ENCODE measurements at regions not wholly inside any gene's neighbourhood (a gene's known extent, or its start where the extent isn't known, plus 50 kb on each side); places are given as distances from the start of the nearest gene placed in this dataset.
"Not testable (repeated sequence)": the region's sequence is repeated elsewhere in the genome, so short reads cannot be mapped to it uniquely, and the experiment has no call there.

DNA sequence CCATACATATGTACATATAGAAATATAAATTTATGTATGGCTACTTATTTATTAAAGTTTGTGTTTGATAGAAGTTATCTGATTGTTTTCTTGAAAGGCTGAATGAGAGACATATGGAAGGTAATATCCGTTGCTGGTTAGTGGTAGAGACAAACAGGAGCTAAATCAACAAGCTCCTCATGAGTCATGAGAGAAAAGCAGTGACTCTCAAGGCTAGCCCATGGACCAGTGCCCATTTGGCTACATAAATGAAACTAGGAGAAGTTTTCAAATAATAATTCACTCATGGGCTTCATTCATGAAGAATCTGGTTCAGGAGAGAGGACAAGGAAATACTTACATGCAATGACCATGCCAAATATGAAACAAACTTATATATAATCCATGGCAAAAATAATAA is 504.5 kb upstream of the ITGA1 start:
- TF ChIP-seq, protein P1, sequence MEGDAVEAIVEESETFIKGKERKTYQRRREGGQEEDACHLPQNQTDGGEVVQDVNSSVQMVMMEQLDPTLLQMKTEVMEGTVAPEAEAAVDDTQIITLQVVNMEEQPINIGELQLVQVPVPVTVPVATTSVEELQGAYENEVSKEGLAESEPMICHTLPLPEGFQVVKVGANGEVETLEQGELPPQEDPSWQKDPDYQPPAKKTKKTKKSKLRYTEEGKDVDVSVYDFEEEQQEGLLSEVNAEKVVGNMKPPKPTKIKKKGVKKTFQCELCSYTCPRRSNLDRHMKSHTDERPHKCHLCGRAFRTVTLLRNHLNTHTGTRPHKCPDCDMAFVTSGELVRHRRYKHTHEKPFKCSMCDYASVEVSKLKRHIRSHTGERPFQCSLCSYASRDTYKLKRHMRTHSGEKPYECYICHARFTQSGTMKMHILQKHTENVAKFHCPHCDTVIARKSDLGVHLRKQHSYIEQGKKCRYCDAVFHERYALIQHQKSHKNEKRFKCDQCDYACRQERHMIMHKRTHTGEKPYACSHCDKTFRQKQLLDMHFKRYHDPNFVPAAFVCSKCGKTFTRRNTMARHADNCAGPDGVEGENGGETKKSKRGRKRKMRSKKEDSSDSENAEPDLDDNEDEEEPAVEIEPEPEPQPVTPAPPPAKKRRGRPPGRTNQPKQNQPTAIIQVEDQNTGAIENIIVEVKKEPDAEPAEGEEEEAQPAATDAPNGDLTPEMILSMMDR (IDR thresholded peaks at IDR 0.05; ENCODE audit: low read length, missing control alignments), result no peak
- H3K4me3 ChIP-seq (replicated peaks; ENCODE audit: low read depth, low read length), result no peak overlapping the region
- DNase-seq (ENCODE audit: low read depth), result no peak

DNA sequence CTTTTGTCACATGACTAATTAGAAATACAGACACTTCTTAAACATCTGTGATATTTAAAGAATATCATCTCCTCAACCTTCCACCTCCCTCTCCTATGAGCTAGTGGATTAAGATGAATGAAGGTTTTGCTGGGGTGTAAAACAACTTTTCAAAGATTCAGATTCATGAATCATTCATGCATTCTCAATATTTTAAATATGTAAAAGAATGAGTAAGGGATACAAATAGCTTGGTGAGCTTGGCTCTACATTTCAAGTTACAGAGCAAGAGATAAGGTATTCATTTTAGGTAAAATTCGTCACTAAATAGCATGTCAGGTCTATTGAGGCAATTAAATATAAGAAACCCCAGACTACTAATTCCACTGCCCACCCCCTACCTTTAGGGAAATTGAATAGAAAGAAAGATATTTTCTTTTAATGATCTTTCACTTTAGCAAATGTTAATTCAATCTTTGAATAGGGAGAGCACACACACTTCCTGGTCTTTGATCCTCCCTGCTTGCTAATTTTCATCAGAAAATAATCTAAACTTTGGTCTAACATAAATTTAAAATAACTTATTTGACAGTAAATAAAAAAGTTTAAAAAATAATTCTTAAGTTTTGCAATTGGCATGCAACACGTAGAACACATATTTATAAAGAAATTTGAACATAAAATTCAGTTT is 486.9 kb upstream of the ITGA1 start:
- no peak for DNase-seq (ENCODE audit: low read depth)
- TF ChIP-seq, protein P1 (IDR thresholded peaks at IDR 0.05; ENCODE audit: low read length, missing control alignments), result no peak

DNA sequence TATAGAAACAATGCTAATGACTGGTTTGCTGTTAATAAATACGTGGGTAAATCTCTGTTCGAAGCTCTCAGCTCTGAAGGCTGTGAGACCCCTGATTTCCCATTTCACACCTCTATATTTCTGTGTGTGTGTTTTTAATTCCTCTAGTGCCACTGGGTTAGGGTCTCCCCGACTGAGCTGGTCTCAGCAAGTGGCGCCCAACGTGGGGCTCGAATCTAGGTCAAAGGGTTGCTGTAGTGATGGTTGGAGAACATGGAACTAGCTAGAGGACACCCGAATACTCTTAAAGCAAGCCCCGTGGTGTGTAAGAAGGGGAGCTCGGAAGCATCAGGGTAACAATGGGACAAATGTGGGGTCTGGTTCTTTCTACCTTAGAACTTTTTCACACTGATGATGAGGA is 482.9 kb upstream of the ITGA1 start:
- not testable (repeated sequence) for H3K4me3 ChIP-seq (replicated peaks; ENCODE audit: low read depth, low read length); DNase-seq (ENCODE audit: low read depth)

More for the DNA sequence above, 486.9 kb upstream of the ITGA1 start:
- no peak overlapping the region for H3K4me3 ChIP-seq (replicated peaks; ENCODE audit: low read depth, low read length)

DNA sequence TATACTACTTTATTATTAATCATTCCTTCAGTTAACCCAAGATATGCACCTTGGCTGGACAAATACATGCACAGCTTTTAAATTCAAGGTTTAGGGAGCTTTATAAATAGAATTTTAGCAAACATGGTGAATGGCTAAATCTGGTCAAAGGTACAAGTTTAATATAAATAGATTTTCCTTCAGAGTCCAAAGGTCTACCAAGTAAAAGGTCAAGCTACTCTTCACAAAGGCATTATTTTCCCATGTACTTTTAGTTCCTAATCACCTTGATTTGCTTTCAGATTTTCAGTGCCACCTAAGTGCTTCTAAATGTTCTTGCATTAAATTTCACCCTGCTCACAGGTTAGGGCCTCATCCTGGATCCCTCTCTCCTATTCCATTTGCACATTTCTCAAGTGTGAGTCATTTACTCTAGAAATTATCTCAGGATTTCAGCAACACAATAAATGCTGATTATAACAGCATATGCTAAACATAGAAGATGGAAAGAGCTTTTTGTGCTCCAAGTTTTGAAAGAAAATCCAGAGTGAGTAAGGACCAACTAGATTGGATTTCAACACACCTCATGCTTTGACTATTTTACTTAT is 459.4 kb upstream of the ITGA1 start:
- TF ChIP-seq, protein P1 (IDR thresholded peaks at IDR 0.05; ENCODE audit: low read length, missing control alignments), result no peak
- DNase-seq (ENCODE audit: low read depth), result no peak
- H3K4me3 ChIP-seq (replicated peaks; ENCODE audit: low read depth, low read length), result no peak overlapping the region

DNA sequence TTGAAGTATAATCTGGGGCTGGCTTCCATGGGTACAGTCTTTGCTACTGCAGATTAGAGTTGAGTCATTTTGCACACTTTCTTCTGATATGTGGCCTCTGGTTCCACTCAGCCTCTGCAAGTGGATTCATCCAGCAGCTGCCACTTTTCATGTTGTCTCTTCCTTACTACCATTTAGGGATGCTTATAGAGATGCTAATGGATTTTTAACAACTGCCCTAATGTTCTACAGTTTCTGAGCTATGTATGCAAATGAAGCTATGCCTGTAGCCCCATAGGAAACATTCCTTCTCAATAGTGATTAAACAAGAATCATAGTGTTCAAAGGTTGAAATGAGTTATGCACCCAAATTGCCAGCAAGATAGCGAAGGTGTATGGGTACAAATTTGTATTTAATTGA is 456.0 kb upstream of the ITGA1 start:
- TF ChIP-seq, protein P1 (IDR thresholded peaks at IDR 0.05; ENCODE audit: low read length, missing control alignments), result no peak
- no peak overlapping the region for H3K4me3 ChIP-seq (replicated peaks; ENCODE audit: low read depth, low read length)
- DNase-seq (ENCODE audit: low read depth), result no peak

DNA sequence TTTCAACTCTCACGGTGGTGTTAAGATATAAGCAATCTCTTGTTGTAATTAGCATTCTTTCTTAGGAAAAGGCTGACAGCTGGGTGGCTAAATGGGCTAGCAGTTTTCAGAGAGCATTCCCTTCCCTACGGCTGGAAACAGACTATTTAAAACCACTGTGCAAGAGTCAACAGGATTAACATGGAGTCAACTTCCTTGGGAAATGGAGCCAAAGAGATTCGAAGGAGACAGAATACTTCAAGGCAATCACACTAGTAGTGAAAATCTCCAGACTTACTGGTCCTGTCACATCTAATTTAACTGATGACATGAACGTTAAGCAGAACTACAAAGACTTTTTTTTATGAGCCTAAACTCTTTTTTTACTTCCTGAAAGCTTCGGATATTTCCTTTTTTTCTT is 453.3 kb upstream of the ITGA1 start:
- DNase-seq (ENCODE audit: low read depth), result no peak
- TF ChIP-seq, protein P1 (IDR thresholded peaks at IDR 0.05; ENCODE audit: low read length, missing control alignments), result no peak
- H3K4me3 ChIP-seq (replicated peaks; ENCODE audit: low read depth, low read length), result no peak overlapping the region

DNA sequence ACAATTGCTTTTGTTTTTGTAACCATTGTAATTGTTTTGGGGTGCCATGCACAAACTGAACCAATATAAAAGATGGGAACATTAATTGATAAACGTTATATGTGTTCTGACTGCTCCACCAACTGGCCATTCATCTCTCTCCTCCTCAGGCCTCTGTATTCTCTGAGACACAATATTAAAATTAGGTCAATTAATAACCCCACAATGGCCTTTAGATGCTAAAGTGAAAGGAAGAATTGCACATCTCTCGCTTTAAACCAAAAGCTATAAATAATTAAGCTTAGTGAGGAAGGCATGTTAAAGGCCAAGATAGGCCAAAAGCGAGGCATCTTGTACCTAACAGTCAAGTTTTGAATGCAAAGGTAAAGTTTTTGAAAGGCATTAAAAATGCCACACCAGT is 448.4 kb upstream of the ITGA1 start:
- H3K4me3 ChIP-seq (replicated peaks; ENCODE audit: low read depth, low read length), result no peak overlapping the region
- TF ChIP-seq, protein P1 (IDR thresholded peaks at IDR 0.05; ENCODE audit: low read length, missing control alignments), result no peak
- no peak for DNase-seq (ENCODE audit: low read depth)
